H1 (cell line): ENCODE measurements at regions not wholly inside any gene's neighbourhood (a gene's known extent, or its start where the extent isn't known, plus 50 kb on each side); places are given as distances from the start of the nearest gene placed in this dataset.
A peak's percentile ranks its signal among the peaks of the same experiment; 100 is the strongest.

Source experiments
- CTCF ChIA-PET: fragments of 300-600 bp; sonication (Branson Sonifier 250); formaldehyde crosslinking; loops from one replicate; lab custom pipeline; 2021; ENCODE audit not compliant: partially characterized antibody; lab: Charles Lee
- POLR2A ChIA-PET: fragments of 300-600 bp; sonication (Branson Sonifier 250); formaldehyde crosslinking; loops from one replicate; lab custom pipeline; 2021; ENCODE audit warnings: inconsistent platforms; ENCODE audit not compliant: partially characterized antibody; lab: Charles Lee
- DNase-seq, 2 experiments: peaks; one replicate each; pipeline versions ENCODE4 v3.0.0 to v3.0.0-alpha.2; 2010 to 2022; ENCODE audit warnings: low spot score in 2 of 2, low read depth in 1 of 2, mixed read lengths in 1 of 2
- FAIRE-seq: peaks from 2 replicates; lab custom pipeline; 2011; peaks lifted over from hg19 to GRCh38; lab: Jason Lieb, UNC
- H2AFZ ChIP-seq: 2 replicates; pipeline ENCODE4 v1.8.1; 2012; ENCODE audit warnings: low read length, inconsistent platforms
- H2AK5ac ChIP-seq: 2 replicates; pipeline ENCODE4 v1.6.1; 2013; ENCODE audit warnings: low read depth, low read length
- H2BK120ac ChIP-seq: replicated peaks from 2 replicates; pipeline ENCODE3; 2013; ENCODE audit warnings: low read depth, low read length, inconsistent platforms
- H2BK12ac ChIP-seq: 2 replicates; pipeline ENCODE4 v1.6.1; 2013; ENCODE audit warnings: low read depth, low read length
- H2BK15ac ChIP-seq: 2 replicates; pipeline ENCODE4 v1.6.1; 2013; ENCODE audit warnings: low read length
- H2BK20ac ChIP-seq: 2 replicates; pipeline ENCODE4 v1.6.1; 2013; ENCODE audit warnings: low read length
- H2BK5ac ChIP-seq: 2 replicates; pipeline ENCODE4 v1.6.1; 2013; ENCODE audit warnings: low read depth, low read length
- H3K14ac ChIP-seq: 2 replicates; pipeline ENCODE4 v1.6.1; 2013; ENCODE audit warnings: inconsistent platforms; ENCODE audit not compliant: insufficient read length
- H3K18ac ChIP-seq: 2 replicates; pipeline ENCODE4 v1.6.1; 2013; ENCODE audit warnings: low read length; ENCODE audit errors: extremely low read depth
- H3K23ac ChIP-seq: 2 replicates; pipeline ENCODE4 v1.6.1; 2013; ENCODE audit warnings: inconsistent platforms; ENCODE audit not compliant: insufficient read length
- H3K23me2 ChIP-seq: 2 replicates; pipeline ENCODE4 v1.6.1; 2013; ENCODE audit warnings: low read depth, low read length
- H3K27ac ChIP-seq: 2 replicates; pipeline ENCODE4 v1.6.1; 2011; ENCODE audit warnings: low read depth, low read length, inconsistent platforms
- H3K27me3 ChIP-seq, 4 experiments: replicated peaks in 1 of 4; 1 replicate in 1 of 4; 2 replicates in 3 of 4; pipeline versions ENCODE4 v1.6.1 to v1.8.1; 2011 to 2013; ENCODE audit warnings: low read length in 3 of 4, mild to moderate bottlenecking in 3 of 4, inconsistent platforms in 2 of 4, mixed read lengths in 2 of 4, moderate library complexity in 1 of 4; ENCODE audit not compliant: control insufficient read depth in 3 of 4, insufficient read depth in 3 of 4; ENCODE audit errors: extremely low read depth in 1 of 4
- H3K36me3 ChIP-seq, 4 experiments: 2 replicates each; pipeline versions ENCODE4 v1.6.1 to v1.8.1; 2011 to 2013; ENCODE audit warnings: mild to moderate bottlenecking in 4 of 4, low read length in 3 of 4, moderate library complexity in 2 of 4, control low read depth in 1 of 4, inconsistent platforms in 1 of 4; ENCODE audit not compliant: insufficient read depth in 4 of 4, control insufficient read depth in 2 of 4
- H3K4ac ChIP-seq: replicated peaks from 2 replicates; pipeline ENCODE3; 2013; ENCODE audit warnings: low read length, low read depth, mixed read lengths, inconsistent platforms; ENCODE audit not compliant: insufficient read length
- H3K4me1 ChIP-seq, 4 experiments: replicated peaks in 1 of 4; 1 replicate in 1 of 4; 2 replicates in 3 of 4; pipeline versions ENCODE4 v1.6.1 to v1.8.1; 2011 to 2013; ENCODE audit warnings: low read length in 3 of 4, inconsistent platforms in 2 of 4, mixed read lengths in 1 of 4; ENCODE audit not compliant: insufficient read depth in 4 of 4, control insufficient read depth in 3 of 4
- H3K4me2 ChIP-seq, 2 experiments: 2 replicates each; pipeline versions ENCODE4 v1.6.1 to v1.8.1; 2011 to 2013; ENCODE audit warnings: low read depth in 2 of 2, low read length in 2 of 2, control low read depth in 1 of 2, inconsistent platforms in 1 of 2, mild to moderate bottlenecking in 1 of 2; ENCODE audit not compliant: insufficient read depth in 1 of 2
- H3K4me3 ChIP-seq, 4 experiments: fragments of 200-600, 300-600 bp in 1 of 4; sonication (generic), shearing (Covaris generic), sonication (Bioruptor Twin) in 1 of 4; 2 replicates each; pipeline versions ENCODE4 v1.5.1 to v1.8.1; 2011 to 2016; ENCODE audit warnings: low read length in 4 of 4, low read depth in 3 of 4, control low read depth in 2 of 4, inconsistent platforms in 2 of 4, mild to moderate bottlenecking in 2 of 4, mixed read lengths in 1 of 4, moderate library complexity in 1 of 4; ENCODE audit not compliant: insufficient read depth in 2 of 4; ENCODE audit errors: extremely low read depth in 1 of 4
- H3K56ac ChIP-seq: replicated peaks from 2 replicates; pipeline ENCODE3; 2013; ENCODE audit warnings: low read depth, mild to moderate bottlenecking, mixed read lengths, low read length, inconsistent platforms; ENCODE audit not compliant: insufficient read length
- H3K79me1 ChIP-seq: 2 replicates; pipeline ENCODE4 v1.6.1; 2013; ENCODE audit warnings: low read depth, low read length, control low read depth
- H3K79me2 ChIP-seq, 2 experiments: 2 replicates each; pipeline versions ENCODE4 v1.6.1 to v1.8.1; 2012 to 2013; ENCODE audit warnings: low read length in 2 of 2, mild to moderate bottlenecking in 2 of 2, inconsistent platforms in 1 of 2; ENCODE audit not compliant: insufficient read depth in 2 of 2, control insufficient read depth in 1 of 2
- H3K9ac ChIP-seq, 4 experiments: replicated peaks in 1 of 4; 1 replicate in 1 of 4; 2 replicates in 3 of 4; pipeline versions ENCODE4 v1.6.1 to v1.8.1; 2011 to 2013; ENCODE audit warnings: low read depth in 3 of 4, low read length in 3 of 4, control low read depth in 2 of 4, mild to moderate bottlenecking in 2 of 4, moderate library complexity in 2 of 4, inconsistent platforms in 1 of 4; ENCODE audit errors: extremely low read depth in 1 of 4
- H3K9me3 ChIP-seq, 2 experiments: 2 replicates each; pipeline versions ENCODE4 v1.6.1 to v1.8.1; 2012 to 2013; ENCODE audit warnings: mild to moderate bottlenecking in 2 of 2, moderate library complexity in 2 of 2, control low read depth in 1 of 2, inconsistent platforms in 1 of 2, low read depth in 1 of 2, low read length in 1 of 2, mixed read lengths in 1 of 2; ENCODE audit not compliant: insufficient read depth in 2 of 2
- H4K20me1 ChIP-seq, 2 experiments: replicated peaks in 1 of 2; 2 replicates each; pipeline versions ENCODE3 to v1.8.1; 2011 to 2013; ENCODE audit warnings: inconsistent platforms in 2 of 2, low read length in 2 of 2, mild to moderate bottlenecking in 1 of 2; ENCODE audit not compliant: insufficient read depth in 2 of 2, control insufficient read depth in 1 of 2
- H4K5ac ChIP-seq: 2 replicates; pipeline ENCODE4 v1.6.1; 2013; ENCODE audit warnings: low read length, low read depth, mixed read lengths, inconsistent platforms; ENCODE audit not compliant: insufficient read length
- H4K8ac ChIP-seq: 2 replicates; pipeline ENCODE4 v1.8.0; 2013; ENCODE audit warnings: mild to moderate bottlenecking, moderate library complexity, low read length, inconsistent platforms; ENCODE audit not compliant: insufficient read depth; ENCODE audit errors: extremely low read depth
- H4K91ac ChIP-seq: replicated peaks from 2 replicates; pipeline ENCODE3; 2013; ENCODE audit warnings: low read length, mixed read lengths, inconsistent platforms; ENCODE audit not compliant: insufficient read length
- BACH1 ChIP-seq: IDR thresholded peaks from 2 replicates; pipeline ENCODE4 v1.6.1; 2012; ENCODE audit warnings: low read length, improper control_type of control experiment
- BRCA1 ChIP-seq: IDR thresholded peaks from 2 replicates; pipeline ENCODE4 v1.6.1; 2012; ENCODE audit warnings: low read depth, low read length, improper control_type of control experiment
- CBX5 ChIP-seq: fragments of 300-800, 300-1000 bp; sonication (generic); IDR thresholded peaks from 2 replicates; pipeline ENCODE4 v1.7.1; 2016; ENCODE audit warnings: antibody characterized with exemption, low read length, low read depth
- EZH2 ChIP-seq: fragments of 200-600 bp; sonication (generic); IDR thresholded peaks from 2 replicates; pipeline ENCODE4 v1.7.1; 2012; ENCODE audit warnings: low read depth, mild to moderate bottlenecking, moderate library complexity, low read length, inconsistent platforms; ENCODE audit not compliant: severe bottlenecking
- JUN ChIP-seq: IDR thresholded peaks from 2 replicates; pipeline ENCODE4 v1.6.1; 2011; ENCODE audit warnings: low read depth, mild to moderate bottlenecking, improper control_type of control experiment, low read length
- KDM5A ChIP-seq: fragments of 200-600 bp; IDR thresholded peaks from 2 replicates; pipeline ENCODE4 v1.7.1; 2012; ENCODE audit warnings: mild to moderate bottlenecking, low read length, inconsistent platforms, mixed read lengths
- NANOG ChIP-seq: IDR thresholded peaks from 2 replicates; pipeline ENCODE4 v1.6.1; 2011; ENCODE audit warnings: low read length, low read depth, mild to moderate bottlenecking, inconsistent platforms; ENCODE audit not compliant: insufficient read depth, poor library complexity, severe bottlenecking
- SIRT6 ChIP-seq: IDR thresholded peaks from one replicate; pipeline ENCODE4 v1.7.1; 2012; ENCODE audit warnings: low read length, inconsistent platforms
- TAF1 ChIP-seq: IDR thresholded peaks from 2 replicates; pipeline ENCODE4 v1.6.1; 2011; ENCODE audit warnings: mild to moderate bottlenecking, low read depth, low read length
- TAF7 ChIP-seq: optimal IDR thresholded peaks from 2 replicates; pipeline ENCODE3; 2011; ENCODE audit warnings: low read depth, mild to moderate bottlenecking, inconsistent platforms, low read length, moderate library complexity, borderline replicate concordance
- TCF12 ChIP-seq: IDR thresholded peaks from 2 replicates; pipeline ENCODE4 v1.6.1; 2011; ENCODE audit warnings: low read depth, mild to moderate bottlenecking, low read length
- TF ChIP-seq, protein P1 (sequence below): IDR thresholded peaks from 2 replicates; pipeline ENCODE4 v1.6.1; 2012; ENCODE audit warnings: low read length, inconsistent platforms
- TF ChIP-seq, protein P2 (sequence below): IDR thresholded peaks from 2 replicates; pipeline ENCODE4 v1.6.1; 2011; ENCODE audit warnings: low read length, improper control_type of control experiment

DNA sequence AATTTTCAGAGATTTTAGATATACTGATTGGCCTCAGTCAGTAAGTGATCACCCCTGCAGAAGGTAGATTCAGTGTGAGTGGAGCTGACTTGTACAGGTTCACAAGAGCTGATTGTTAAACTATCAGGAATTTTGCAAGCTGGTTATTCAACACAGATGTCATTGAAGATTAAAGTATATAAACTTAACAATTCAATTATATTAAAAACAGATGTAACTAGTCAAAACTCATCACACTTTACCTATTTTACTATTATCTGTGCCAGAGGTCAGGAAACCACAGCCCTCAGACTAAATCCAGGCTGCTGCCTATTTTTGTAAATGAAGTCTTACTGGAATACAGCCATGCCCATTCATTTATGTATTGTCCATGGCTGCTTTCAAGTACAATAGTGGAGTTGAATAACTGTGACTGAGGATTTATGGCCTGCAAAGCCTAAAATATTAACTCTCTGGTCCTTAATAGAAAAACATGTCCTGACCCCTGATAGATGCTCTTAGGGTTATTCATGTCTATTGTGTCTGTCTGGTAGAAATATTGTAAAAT lies 429.3 kb upstream of the PDZRN3 start:
- Histone ChIP-seq H3K4me3 (no peak overlapping the region), H3K56ac (no peak overlapping the region), H3K4ac (no peak overlapping the region), H2BK15ac (no peak overlapping the region), H3K36me3 (no peaks in the 10 kb centered on the region), H4K5ac (no peak overlapping the region), H4K91ac (no peak overlapping the region), H3K4me2 (no peak overlapping the region), H2AFZ (no peak overlapping the region), H4K8ac (no peak overlapping the region), H2AK5ac (no peak overlapping the region), H3K27me3 (no peaks in the 10 kb centered on the region), H3K9ac (peak overlapping the region in 1 of 4 experiments; percentile 8; a peak in 1 of 7 replicates), H3K79me2 (no peaks in the 10 kb centered on the region), H3K23me2 (no peaks in the 10 kb centered on the region), H2BK20ac (no peak overlapping the region), H2BK120ac (no peak overlapping the region), H3K14ac (no peak overlapping the region), H3K9me3 (no peaks in the 10 kb centered on the region), H4K20me1 (no peaks in the 10 kb centered on the region), H3K4me1 (peaks cover 0 to 6% (median 2%) of the 10 kb centered on the region in 4 experiments; a peak in 3 of 7 replicates), H3K27ac (no peak overlapping the region), H3K79me1 (no peaks in the 10 kb centered on the region), H3K18ac (no peak overlapping the region), H3K23ac (no peak overlapping the region), H2BK5ac (no peak overlapping the region), H2BK12ac (no peak overlapping the region)
- CTCF ChIA-PET = interaction anchor here (1.6 kb wide), 1 partner anchor 214 kb away, joined by 3 read pairs; no protein-coding TSS in a partner anchor
- FAIRE-seq = no peak
- DNase-seq = no peak
- POLR2A ChIA-PET = no interaction called here
- no peak for TF ChIP-seq TCF12
- no peak for TF ChIP-seq KDM5A
- TF ChIP-seq CBX5 = no peak
- no peak for TF ChIP-seq BACH1
- TF ChIP-seq BRCA1 = no peak
- TF ChIP-seq, protein P1, sequence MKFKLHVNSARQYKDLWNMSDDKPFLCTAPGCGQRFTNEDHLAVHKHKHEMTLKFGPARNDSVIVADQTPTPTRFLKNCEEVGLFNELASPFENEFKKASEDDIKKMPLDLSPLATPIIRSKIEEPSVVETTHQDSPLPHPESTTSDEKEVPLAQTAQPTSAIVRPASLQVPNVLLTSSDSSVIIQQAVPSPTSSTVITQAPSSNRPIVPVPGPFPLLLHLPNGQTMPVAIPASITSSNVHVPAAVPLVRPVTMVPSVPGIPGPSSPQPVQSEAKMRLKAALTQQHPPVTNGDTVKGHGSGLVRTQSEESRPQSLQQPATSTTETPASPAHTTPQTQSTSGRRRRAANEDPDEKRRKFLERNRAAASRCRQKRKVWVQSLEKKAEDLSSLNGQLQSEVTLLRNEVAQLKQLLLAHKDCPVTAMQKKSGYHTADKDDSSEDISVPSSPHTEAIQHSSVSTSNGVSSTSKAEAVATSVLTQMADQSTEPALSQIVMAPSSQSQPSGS = no peak
- no peak for TF ChIP-seq NANOG
- TF ChIP-seq TAF7 = no peak
- TF ChIP-seq, protein P2, sequence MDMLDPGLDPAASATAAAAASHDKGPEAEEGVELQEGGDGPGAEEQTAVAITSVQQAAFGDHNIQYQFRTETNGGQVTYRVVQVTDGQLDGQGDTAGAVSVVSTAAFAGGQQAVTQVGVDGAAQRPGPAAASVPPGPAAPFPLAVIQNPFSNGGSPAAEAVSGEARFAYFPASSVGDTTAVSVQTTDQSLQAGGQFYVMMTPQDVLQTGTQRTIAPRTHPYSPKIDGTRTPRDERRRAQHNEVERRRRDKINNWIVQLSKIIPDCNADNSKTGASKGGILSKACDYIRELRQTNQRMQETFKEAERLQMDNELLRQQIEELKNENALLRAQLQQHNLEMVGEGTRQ = no peak
- TF ChIP-seq SIRT6 = no peak
- no peak for TF ChIP-seq TAF1
- no peak for TF ChIP-seq JUN
- no peak for TF ChIP-seq EZH2
